NCI-H146 treated with DMSO at 0.1 percent for 48 hours (cell line): ENCODE measurements at regions not wholly inside any gene's neighbourhood (a gene's known extent, or its start where the extent isn't known, plus 50 kb on each side); places are given as distances from the start of the nearest gene placed in this dataset.

Experiments used
- DNase-seq: peaks from one replicate; lab custom pipeline; 2025; ENCODE audit not compliant: unreplicated experiment; lab: John Stamatoyannopoulos, UW

DNA sequence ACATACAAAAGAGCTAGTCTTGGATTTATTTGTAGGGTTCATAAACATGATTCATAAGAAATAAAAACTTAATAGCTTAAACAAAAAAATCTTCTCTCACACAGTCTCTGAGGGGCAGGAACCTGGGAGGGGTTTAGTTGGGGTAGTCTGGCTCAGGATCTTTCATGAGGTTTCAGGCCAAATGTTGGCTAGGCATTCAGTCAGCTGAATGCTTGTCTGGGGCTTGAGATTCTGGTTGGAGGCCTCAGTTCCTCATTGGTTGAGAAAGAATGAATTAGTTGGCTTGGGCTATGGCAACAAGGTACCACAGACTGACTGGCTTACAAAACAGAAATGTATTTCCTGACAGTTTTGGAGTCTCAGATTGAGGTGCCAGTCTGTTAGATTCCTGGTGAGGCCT is 74.3 kb downstream of the ANKRD7 start:
- no peak for DNase-seq

DNA sequence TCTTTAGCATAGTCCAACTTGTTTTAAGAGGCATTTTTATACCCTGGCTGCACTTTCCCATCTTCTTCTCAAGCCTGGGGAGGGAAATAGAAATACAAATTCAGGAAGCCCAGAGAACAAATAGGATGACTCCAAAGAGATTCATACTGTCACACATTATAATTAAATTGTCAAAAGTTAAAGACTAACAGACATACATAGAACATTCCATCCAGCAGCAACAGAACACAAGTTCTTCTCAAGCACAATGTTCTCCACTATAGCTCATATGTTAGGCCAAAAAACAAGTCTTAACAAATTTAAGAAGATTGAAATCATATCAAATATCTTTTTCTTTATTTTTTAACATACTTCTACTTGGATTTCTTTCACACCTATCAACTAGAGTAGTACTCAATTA is 75.7 kb downstream of the ANKRD7 start:
- no peak for DNase-seq

DNA sequence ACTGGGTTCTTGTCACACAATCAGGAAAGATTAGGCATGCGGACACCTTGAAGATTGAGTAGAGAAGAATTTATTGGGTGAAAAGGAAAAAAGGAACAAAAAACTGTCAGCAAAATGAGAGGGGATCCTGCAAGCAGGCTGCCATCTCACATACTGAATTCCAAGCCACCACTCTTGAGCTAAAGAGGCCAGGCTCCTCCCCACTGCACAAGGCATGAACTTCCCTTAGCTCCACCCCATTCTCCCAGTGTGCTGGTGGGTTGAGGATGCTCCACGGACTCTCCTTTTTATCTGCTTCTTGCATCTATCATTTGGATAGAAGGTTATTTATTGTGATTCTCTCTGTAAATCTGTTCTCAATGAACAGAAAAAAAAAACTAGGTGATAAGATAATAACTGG is 79.6 kb downstream of the ANKRD7 start:
- DNase-seq = no peak

DNA sequence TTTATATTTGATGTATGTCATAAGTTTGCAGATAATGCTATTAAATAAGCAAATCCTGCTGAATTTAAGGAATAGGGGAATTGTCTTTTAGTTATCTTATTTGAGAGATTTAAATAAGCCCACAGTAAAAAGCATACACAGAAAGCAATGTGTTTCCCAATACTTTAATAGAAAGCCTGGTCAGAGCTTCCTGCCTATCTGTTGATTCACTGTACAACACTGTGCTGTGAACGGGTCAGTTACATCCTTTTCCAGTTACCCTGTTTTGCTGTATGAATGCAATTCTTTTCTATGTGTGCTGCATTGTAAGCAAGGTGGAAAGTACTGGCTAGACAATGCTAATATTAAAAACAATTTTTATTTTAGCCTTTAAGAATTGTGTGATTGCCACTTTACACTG is 81.2 kb downstream of the ANKRD7 start:
- no peak for DNase-seq

DNA sequence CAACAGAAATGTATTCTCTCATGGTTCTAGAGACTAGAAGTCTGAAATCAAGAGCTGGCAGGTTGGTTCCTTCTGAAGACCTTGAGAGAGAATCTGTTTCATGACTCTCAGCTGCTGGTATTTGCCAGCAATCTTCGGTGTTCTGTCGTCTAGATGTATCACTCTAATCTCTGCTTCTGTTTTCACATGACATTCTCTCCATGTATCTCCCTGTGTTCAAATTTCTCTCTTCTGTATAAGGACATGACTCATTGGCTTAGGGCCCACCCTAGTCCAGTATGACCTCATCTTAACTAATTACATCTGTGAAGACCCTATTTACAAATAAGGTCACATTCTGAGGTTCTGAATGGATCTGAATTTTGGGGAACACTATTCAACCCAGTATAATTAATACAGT is 82.3 kb downstream of the ANKRD7 start:
- DNase-seq = no peak

DNA sequence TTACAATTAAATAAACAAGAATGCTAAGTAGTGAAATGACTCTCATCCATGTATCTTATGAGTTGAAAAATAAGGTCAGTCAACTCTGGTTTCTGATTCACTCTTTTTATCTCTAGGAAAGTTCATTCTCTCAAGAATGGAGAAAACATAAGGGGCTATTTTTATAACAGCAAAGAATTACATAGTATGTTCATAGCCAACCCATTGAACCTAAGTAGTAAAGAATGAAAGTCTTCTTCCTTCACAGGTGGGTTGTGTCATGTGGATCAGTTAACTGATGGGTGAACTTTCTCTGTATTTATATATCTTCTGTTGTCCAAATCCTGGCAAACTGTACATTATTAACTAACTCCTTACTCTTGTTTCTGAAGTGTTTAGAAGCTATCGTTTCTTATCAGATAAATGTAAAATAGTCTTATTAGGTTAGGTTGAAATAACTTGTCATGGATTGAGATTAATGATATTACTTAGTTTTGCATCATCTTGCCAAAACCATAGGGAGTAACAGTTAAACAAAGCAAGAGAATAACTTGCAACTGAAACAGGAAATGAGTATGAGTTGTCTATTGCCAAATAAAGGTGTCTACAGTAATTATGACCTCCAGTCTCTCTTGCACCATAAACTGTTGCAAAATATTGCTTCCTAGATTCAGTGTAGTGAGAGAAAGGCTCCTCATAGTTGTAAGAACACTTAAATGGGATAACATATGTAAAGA is 86.8 kb downstream of the ANKRD7 start:
- DNase-seq = no peak

DNA sequence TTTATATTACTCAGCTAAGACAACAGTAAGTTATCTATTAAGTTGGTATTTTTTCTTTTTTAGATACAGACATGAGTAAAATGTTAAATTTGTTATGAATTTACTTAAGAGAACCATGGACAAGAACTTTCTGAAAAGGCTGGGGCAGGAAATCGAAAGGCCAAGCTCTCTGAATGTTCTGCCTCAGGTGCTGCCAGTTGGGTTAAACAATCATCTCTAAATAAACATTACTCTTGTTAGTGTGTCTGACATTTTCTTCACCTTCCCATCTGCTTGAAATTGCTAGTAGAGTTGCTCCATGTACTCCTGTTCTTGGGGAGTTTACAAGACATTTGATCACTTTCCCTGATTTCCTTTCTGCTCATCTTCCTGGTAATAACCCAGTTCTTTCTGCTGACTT is 87.5 kb downstream of the ANKRD7 start:
- DNase-seq = no peak

DNA sequence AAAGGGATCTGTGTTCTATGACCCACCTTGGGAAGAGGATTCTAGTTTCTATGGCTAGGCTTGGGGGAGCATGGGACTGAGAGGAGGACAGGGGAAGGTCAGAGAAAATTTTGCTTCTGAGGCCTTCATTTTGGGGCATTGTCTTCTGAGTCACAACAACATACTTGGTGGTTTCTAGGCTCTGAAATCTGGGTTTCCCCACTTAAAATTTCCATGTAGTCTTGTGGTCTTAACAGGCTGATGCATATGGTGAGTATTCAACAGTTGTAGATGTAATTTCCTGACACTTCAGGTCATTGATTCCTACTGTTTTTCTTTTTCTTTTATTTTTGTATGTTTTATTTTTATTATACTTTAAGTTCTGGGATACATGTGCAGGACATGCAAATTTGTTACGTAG is 88.5 kb downstream of the ANKRD7 start:
- DNase-seq = no peak

DNA sequence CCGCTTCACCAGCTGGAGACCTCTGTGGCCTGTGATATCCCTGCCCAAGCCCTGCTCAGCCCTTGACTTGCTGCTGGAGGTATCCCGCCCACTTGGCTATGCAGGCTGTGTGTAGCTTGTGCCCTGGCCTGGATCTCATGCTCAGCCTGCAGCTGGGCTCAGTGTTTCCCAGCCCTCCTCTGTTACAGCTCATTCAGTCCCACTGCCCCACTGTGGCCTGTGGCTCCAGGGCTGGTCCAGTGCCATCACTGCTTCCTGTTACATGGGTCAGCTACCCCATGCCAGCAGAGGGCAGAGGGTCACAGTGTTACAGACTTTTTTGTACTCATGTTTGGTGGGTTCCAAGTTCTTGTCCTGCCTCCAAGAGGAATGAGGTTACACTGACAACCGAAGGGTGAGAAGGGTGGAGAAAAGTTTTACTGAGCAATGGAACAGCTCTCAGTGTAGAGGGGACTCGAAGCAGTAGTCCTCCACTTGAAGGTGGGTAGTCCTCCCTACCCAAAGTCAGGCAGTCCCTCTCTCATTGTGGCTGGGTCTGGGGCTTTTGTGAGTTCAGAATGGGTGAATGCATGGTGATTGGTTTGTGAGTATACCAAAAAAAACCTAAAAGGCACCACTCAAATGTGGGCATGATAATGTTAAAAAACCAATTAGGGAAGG is 100.4 kb downstream of the ANKRD7 start:
- no peak for DNase-seq

DNA sequence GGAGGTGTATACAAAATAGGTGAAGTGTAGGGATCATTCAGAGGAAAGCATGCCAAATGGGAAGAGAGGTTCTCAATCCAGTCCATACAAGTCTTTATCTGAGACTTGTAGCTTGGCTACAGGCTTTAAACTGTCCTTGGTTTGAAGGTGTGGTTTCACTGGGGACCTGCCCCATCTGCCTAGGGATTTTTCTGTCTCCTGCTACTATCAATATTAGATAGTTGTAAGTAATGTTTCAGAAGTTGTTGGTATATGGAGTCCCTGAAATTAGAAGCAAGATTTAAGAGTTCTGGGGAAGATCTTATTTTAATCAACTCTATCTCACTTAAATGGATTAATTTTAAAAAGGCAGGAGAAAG is 100.9 kb downstream of the ANKRD7 start:
- DNase-seq = no peak

DNA sequence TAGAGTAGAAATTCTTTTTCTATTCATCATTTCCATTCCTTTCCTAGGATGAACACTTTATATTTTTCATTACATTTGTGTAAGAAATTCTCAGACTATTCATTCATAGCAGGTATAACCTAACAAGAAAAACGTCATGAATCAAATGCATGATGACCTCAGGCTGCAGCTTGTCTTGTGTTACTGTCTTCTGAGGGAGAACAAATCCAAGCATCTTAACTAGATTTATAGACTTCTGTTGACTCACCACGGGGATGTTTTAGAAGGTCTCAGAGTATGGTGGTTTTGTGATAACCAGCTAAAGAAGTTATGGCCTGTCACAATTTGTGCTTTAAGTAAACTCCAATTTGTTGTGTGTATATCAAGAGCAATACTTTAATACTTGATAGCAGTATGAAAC is 102.7 kb downstream of the ANKRD7 start:
- DNase-seq = no peak

DNA sequence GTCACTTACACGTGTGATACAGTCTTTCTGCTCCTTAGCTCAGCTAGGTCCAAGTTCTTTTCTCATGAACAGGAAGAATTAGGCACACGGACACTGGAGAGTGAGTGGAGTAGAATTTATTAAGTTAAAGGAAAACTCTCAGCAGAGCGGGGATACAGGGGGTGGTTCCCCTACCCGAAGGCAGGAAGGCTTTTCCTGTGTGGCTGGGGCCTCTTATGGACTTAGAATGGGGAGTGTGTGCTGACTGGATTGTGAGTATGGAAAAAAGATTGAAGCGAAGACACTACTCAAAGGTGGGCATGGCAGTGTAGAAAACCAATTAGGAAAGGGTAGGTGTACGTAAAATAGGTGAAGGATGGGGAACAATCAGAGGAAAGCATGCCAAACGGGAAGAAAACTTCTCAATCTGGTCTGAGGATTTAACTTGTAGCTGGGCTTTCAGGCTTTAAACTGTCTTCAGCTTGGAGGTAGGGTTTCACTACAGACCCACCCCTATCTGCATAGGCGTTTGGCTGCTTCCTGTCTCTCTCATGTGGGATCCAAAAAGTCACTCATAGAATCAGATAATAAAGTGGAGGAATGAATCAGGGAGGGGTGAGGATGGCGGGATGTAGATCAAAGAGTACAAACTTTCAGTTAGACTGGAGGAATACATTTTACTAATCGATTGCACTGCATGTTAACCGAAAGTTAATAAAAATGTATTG is 104.2 kb downstream of the ANKRD7 start:
- DNase-seq = no peak

DNA sequence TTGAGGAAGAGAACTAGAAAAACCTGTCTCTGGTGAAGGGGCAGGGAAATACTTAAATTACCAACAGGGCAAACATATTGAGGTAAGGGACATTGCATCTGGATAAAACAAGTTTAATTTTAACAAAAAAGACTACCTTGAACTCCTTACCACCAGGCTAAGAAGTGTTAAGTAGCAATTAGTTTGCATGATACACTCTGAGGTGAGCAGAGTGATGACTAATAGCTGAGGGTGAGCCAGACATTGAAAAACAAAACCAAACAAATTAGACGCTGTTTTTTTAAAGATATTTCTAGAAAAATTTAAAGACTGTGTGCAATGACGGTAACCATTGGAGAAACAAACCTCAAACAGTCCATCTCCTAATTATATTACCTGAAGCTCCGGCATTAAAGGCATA is 105.9 kb downstream of the ANKRD7 start:
- DNase-seq = no peak

DNA sequence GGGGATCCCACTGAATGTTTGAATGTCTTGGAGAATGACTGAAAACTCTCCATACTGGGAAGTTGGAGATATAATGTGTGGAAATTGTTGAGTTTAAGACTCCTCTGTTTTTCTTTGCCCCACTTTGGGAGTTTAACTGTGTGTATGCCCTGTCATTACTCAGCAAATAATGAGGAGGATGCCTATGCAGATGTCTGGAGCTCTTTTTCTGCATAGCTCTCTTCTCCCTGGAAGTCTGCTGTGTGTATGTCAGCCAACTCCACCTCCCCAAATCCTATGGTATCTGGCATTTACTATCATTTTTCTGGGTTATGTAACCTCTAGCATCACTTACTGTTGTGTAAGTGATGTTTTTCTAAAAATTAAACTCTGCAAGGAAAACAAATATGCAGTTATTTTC is 122.2 kb downstream of the ANKRD7 start:
- DNase-seq = no peak

DNA sequence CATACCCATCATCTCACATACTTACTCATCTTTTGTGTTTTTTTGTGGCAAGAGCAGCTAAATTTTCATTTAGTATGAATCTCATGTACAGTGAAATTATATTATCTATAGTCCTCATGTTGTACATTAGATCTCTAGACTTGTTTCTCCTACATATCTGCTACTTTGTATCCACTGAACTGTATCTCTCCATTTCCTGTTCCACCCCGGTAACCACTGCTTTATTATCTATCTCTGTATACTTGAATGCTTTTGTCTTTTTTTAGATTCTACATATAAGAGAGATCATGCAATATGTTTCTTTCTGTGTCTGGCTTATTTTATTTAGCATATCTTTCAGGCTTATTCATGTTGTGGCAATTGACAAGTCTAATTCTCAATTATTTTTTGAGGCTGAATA is 125.1 kb downstream of the ANKRD7 start:
- DNase-seq = no peak

DNA sequence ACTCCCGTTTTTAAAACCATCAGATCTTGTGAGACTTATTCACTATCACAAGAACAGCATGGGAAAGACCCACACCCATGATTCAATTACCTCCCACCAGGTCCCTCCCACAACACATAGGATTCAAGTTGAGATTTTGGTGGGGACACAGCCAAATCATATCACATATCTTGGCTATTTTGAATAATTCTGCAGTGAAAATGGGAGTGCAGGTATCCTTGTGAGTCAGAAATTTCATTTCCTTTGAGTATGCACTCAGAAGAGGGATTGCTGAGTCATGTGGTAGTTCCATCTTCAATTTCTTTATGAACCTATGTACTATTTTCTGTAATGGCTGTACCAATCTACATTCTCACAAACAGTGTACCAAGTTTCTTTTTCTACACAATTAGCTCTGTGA is 125.8 kb downstream of the ANKRD7 start:
- DNase-seq = no peak

DNA sequence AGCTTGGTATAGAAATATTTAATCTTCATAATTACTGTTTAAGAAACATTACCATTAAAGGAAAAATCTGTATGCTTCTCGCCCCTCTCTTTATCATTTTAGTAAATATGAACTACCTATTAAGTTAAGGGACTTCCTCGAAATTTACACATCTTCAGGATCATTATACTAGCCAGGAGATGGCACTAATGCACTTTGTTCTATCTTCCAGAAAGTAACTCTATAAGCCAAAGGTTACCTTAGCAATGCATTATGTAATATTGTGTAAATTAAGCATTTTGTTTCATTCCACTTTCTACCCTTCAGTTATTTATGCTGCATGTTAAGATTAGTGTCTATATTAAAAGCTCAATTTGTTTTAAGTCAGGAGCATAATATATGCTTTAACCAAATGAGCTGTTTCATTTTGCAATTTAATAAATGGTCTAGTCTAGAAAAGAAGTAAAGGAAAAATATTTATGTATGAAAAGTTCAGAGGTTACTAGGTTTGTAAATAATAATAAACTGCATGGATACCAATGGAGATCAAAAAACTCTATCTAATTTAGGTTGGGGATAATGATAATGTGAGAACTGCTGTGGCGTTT is 128.5 kb downstream of the ANKRD7 start:
- peak; percentile 19 for DNase-seq

DNA sequence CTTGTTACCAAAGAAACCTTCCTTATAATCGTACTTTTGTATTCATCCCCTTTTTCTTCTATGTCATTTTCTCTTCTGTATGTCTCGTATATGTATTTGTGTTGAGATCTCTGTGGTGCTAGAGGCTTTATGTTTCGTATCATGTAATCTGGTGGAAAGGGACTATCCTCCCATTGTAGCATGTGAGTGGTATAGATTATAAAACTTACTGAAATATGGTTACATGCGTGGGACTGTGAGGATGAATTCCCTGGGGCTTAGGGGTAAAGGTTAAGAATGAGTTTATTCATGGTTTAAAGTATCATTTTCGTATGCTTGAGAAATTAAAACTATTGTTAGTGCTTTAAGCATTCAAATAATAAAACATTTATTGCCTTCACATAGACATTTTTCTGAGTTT is 141.9 kb downstream of the ANKRD7 start:
- DNase-seq = no peak

DNA sequence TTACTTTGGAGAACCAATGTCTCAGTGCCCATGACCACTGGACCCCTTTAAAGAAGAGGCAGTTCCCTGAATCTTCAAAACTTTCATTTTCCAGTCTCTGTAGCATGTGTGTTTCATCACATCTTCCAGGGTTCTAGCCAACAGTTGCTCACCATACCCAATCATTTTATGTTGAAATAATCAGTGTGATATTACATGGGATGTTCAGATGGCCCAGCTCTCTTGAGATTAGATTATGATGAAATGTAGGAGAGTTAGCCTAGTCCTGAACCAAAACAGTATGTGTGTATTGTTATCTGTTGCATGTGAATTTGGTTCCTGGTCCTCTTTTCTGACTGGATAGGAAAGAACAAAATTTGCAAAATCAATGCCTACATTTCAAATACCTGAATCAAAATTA is 144.5 kb downstream of the ANKRD7 start:
- no peak for DNase-seq

DNA sequence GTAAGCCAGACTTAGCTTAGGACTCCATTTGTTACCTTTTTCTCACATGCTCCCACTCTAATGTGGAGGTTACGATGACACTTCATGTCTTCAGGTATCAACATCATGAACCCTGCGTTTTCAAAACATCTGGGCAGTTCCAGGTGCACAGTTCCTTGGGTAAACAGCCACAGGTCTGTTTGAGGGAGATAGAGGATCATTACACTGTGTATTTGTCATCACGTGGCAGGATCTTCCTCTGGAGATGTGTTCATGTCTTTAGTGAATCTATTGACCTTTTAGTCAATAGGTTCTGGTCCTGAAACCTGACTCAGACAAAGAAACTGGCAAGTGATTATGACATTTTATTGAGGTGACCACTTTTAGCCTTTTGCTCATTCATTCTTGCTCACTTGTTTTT is 145.5 kb downstream of the ANKRD7 start:
- DNase-seq = no peak

DNA sequence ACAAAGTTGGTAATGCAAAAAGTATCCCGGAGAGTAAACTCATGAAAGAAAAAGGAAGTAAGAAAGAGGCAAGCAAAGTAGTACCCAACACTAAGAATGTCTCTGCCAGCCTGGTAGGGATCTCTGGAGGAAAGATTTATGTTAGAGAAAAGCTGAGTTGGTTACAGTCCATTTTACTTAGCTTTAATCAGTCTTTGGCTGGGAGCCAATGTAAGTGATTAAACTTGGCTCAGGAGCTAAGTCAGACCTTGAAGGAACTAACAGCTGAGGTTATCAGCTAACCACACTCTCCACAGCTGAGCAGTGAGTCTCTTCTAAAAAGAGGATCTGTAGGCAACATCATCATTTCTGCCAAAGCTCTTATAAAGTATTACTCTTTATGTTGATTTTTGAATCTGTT is 148.0 kb downstream of the ANKRD7 start:
- DNase-seq = no peak

DNA sequence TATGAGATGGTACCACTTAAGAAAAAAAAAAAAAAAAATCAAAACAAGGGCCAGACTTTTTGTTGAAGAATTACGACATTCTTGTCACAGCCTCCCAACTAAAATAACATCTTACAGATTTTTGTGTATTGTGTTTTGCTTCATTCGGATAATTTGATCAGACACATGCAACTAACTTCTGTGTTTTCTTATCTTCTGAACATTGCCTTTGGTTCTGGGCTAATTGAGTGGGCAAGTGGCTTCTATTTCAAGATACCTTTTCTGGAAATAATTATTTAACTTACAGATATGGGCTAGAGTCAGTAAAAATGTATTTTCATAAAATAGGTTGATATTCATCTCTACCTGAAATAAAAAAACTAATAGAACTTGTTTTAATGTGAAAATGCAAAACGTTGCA is 165.1 kb downstream of the ANKRD7 start:
- DNase-seq = no peak
